Testis (tissue), 2 donors: ENCODE measurements at regions not wholly inside any gene's neighbourhood (a gene's known extent, or its start where the extent isn't known, plus 50 kb on each side); places are given as distances from the start of the nearest gene placed in this dataset.

Experiments used
- DNase-seq: peaks from one replicate; pipeline ENCODE4 v3.0.0-alpha.2; 2019
- H3K27ac ChIP-seq, 2 donors: fragments of 200-600 bp; sonication (generic); one replicate each; pipeline ENCODE4 v1.5.1; 2019
- H3K27me3 ChIP-seq: fragments of 200-600 bp; sonication (generic); one replicate; pipeline ENCODE4 v1.5.1; 2019
- H3K36me3 ChIP-seq: fragments of 200-600 bp; sonication (generic); one replicate; pipeline ENCODE4 v1.5.1; 2017; ENCODE audit warnings: low read depth; ENCODE audit errors: missing control alignments
- H3K4me1 ChIP-seq: fragments of 200-600 bp; sonication (generic); one replicate; pipeline ENCODE4 v1.5.1; 2019
- H3K4me3 ChIP-seq, 2 donors: fragments of 200-600 bp; sonication (generic); one replicate each; pipeline ENCODE4 v1.5.1; 2017 to 2019
- H3K9me3 ChIP-seq: fragments of 200-600 bp; sonication (generic); one replicate; pipeline ENCODE4 v1.5.1; 2017
- CTCF ChIP-seq, 3 experiments: fragments of 450-650 bp in 2 of 3; fragments of 200-600 bp in 1 of 3; sonication (generic) in 1 of 3; IDR thresholded peaks; one replicate each; pipeline ENCODE4 v1.5.1; 2016 to 2019; ENCODE audit warnings: antibody characterized with exemption in 3 of 3, mild to moderate bottlenecking in 2 of 3, moderate library complexity in 1 of 3
- POLR2A ChIP-seq: fragments of 450-650 bp; IDR thresholded peaks from one replicate; pipeline ENCODE4 v1.6.1; 2017; ENCODE audit warnings: antibody characterized with exemption, mild to moderate bottlenecking, moderate library complexity
- WGBS, 2 donors: methylation state at CpG; one replicate each; pipeline ENCODE4 v1.1.5; 2018; 5-methylcytosine and 5-hydroxymethylcytosine counted together
- intact Hi-C: fragments of 100-400 bp; cut with DNase I; formaldehyde crosslinking; loops from one replicate; pipeline ENCODE4 v1.15.1; 2023; ENCODE audit warnings: low total_unique reads

GRCh38 chr7:56290548-56290947, 174.3 kb upstream of the NUPR2 start:
- Histone ChIP-seq H3K27me3 (no peaks in the 10 kb centered on the region), H3K9me3 (no peaks in the 10 kb centered on the region), H3K27ac (no peak overlapping the region), H3K36me3 (no peaks in the 10 kb centered on the region), H3K4me3 (no peak overlapping the region), H3K4me1 (no peaks in the 10 kb centered on the region)
- intact Hi-C loops: no loop called here
- DNase-seq: no peak
- WGBS, 2 donors: 69 to 71% methylated on average over 7 of the region's 7 CpGs
- TF ChIP-seq POLR2A: no peak
- TF ChIP-seq CTCF (IDR thresholded peaks at IDR 0.05): no peak

GRCh38 chr7:56287429-56288138, 171.4 kb upstream of the NUPR2 start:
- Histone ChIP-seq H3K4me1 (no peaks in the 10 kb centered on the region), H3K36me3 (no peaks in the 10 kb centered on the region), H3K9me3 (no peaks in the 10 kb centered on the region), H3K4me3 (peak overlapping the region; percentile 52 to 68), H3K27ac (peak overlapping the region; percentile 56 to 82), H3K27me3 (no peaks in the 10 kb centered on the region)
- TF ChIP-seq CTCF (IDR thresholded peaks at IDR 0.05) (no peak), POLR2A (no peak)
- peak; percentile 82 for DNase-seq
- intact Hi-C loops: no loop called here
- WGBS, 2 donors: 2% methylated on average over 7 to 57 of the region's 57 CpGs

- Histone ChIP-seq H3K9me3 (no peaks in the 10 kb centered on the region), H3K27ac (no peak overlapping the region), H3K36me3 (no peaks in the 10 kb centered on the region), H3K27me3 (no peaks in the 10 kb centered on the region), H3K4me3 (no peak overlapping the region), H3K4me1 (no peaks in the 10 kb centered on the region)
- no peak for TF ChIP-seq CTCF (IDR thresholded peaks at IDR 0.05)
- TF ChIP-seq POLR2A: no peak
- 59 to 60% methylated on average over 4 to 7 of the region's 7 CpGs for WGBS, 2 donors
- no peak for DNase-seq
- intact Hi-C loops: no loop called here
Measured at GRCh38 chr7:56256108-56256507, 139.9 kb upstream of the NUPR2 start.

GRCh38 chr7:56250135-56250534, 133.9 kb upstream of the NUPR2 start:
- Histone ChIP-seq H3K4me3 (no peak overlapping the region), H3K9me3 (no peaks in the 10 kb centered on the region), H3K36me3 (no peaks in the 10 kb centered on the region), H3K4me1 (no peaks in the 10 kb centered on the region), H3K27me3 (no peaks in the 10 kb centered on the region), H3K27ac (no peak overlapping the region)
- intact Hi-C loops: no loop called here
- WGBS, 2 donors: 54 to 73% methylated on average over 3 of the region's 3 CpGs
- TF ChIP-seq POLR2A (no peak), CTCF (IDR thresholded peaks at IDR 0.05) (no peak)
- no peak for DNase-seq

- H3K27ac ChIP-seq: no peak overlapping the region
- DNase-seq: peak; percentile 26
- intact Hi-C loops: no loop called here
- no peaks in the 10 kb centered on the region for H3K36me3 ChIP-seq
- no peaks in the 10 kb centered on the region for H3K27me3 ChIP-seq
- TF ChIP-seq POLR2A (no peak), CTCF (IDR thresholded peaks at IDR 0.05) (no peak)
- WGBS, 2 donors: 15 to 20% methylated on average over 19 to 27 of the region's 28 CpGs
- H3K4me1 ChIP-seq: no peaks in the 10 kb centered on the region
- peak overlapping the region; percentile 1 to 36 for H3K4me3 ChIP-seq
- no peaks in the 10 kb centered on the region for H3K9me3 ChIP-seq
Measured at GRCh38 chr7:56229631-56230030, 113.4 kb upstream of the NUPR2 start.
